HG03025 (cell line): ENCODE measurements at regions not wholly inside any gene's neighbourhood (a gene's known extent, or its start where the extent isn't known, plus 50 kb on each side); places are given as distances from the start of the nearest gene placed in this dataset.

Source experiments
- ATAC-seq: cut with Tn5 transposase; IDR thresholded peaks from one replicate; pipeline ENCODE4 v1.9.1; 2021; ENCODE audit warnings: mild to moderate bottlenecking, moderate library complexity; ENCODE audit not compliant: unreplicated experiment, low FRiP score

DNA sequence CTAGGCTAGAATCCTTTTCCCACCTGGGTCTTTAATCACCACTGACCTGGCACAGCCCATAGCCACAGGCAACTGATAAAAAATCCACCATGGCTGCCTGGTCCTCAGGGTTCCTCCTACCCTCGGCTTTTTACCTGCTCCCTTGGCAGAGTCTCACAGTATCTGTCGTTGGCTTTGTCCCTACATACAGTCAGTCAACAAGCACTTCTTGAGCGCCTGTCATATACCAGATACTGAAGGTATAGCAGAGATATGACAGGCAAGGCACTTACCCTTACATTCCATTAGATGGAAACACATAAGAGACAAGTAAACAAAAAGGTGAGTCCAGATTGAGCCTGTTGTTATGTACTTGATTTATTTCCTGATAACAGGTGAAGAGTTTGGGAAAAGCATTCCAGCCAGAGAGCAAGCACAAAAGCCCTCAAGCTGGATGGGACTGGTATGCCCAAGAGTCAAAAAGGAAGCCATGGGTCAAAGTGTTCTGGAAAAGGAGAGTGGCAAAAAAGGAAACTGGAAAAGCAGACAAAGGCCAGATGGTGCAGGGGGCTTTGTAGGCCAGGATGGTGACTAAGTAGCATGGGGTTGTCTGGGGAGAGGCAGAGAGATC is 247.0 kb downstream of the CHD9NB start:
- ATAC-seq, result no peak

DNA sequence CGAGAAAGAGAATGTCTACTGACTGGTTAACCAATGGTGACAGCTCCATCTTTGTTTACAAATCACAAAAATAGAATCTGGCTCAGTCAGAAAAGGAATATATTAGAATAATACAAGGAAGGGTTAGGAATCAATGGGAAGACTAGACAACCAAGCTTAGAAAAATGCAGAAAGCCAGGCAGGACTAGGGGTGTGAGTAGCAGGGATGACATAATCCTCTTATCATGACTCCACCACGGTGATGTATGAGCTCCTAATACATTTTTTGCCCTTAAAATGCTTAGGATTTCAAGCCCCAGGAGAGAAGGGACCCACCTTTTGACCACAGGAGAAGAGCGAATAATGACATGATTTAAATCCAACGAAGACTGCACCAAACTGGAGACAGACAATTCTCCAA is 252.3 kb downstream of the CHD9NB start:
- ATAC-seq, result no peak

DNA sequence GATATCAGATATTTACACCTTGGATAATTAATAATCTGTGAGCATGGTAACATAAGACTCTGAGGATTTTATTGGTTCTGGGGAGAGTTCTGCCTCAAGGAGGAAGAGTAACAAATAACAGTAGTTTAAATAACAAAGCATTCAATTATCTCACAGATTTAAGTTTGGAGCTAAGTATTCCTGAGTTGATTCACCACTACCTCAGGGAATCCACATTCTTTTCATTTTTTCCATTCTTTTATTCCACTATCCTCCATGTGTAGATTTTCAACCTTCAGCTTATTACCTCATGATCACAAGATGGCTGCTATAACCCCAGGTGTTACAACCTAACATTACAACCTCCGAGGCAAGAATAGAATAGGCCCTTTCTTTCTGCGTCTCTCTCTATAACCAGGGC is 252.2 kb upstream of the TOX3 start:
- ATAC-seq, result no peak

DNA sequence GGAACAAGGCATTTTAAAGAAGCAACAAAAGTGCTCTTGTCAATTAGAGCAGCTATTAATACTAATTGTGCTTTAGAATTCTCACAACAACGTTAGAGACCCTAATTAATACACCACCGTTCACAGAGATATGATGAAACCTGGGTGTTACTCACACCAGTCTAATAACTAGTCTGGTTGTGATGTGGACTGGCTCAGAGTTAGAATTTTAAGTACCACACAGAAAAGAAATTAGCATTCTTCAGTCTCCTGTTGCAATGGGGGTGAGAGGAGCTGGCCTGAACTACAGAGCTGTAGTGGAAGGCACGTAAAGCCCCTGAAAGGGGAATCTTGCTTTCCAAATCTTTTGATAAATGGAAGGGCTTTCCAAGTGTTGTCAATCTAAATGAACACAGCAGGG is 240.8 kb upstream of the TOX3 start:
- ATAC-seq, result no peak

DNA sequence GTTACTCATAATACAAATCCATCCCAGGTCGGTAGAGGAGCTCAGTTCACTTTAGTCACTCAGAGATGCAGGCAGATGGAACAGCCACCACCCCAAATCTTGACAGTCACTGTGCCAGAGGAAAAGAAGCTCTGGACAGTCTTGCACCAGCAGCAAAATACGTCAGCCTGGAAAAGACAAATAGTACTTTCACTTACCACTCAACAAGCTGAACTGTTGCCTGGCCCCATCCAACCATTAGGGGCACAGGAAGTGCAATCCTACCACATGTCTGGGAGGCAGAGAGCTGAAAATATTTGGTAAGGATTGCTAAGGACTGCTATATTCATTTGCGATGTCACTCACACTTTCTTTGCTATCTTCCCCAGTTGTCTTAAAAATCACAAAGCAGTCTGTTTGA is 239.1 kb upstream of the TOX3 start:
- no peak for ATAC-seq

DNA sequence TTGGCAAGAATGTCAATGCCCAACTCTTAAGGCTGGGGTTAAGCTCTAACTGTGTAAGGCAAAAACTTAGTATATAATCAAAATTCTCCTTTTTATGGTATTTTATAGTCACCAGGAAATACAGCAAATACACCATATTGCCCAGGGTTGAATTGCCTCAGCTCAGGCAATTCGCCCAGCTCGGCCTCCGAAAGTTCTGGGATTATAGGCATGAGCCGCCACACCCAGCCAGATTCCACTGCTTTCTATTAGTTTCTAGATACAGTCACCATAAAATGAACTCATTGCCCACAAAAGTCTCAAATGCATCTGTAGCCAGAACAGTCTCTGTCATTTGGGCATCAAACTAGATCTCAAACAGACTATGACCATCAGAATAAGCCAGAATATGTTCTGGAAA is 238.7 kb upstream of the TOX3 start:
- no peak for ATAC-seq

DNA sequence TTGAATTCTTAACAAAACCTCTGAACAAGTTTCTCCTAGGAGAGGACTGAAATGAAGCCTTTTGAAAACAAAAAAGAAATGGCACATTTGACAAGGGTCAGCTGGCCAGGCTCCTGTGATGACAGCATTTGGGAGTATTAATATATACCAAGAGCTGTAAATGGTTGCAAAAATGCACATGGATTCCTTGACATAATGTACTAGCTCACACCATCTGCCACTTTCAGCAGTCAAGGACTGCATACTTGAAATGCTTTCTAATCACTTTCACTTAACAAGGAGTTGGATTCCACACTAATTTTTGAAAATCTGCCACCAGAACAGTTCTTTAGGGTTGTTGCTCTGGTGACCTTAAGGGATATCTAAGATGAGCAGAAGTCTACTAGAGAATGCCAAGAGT is 236.7 kb upstream of the TOX3 start:
- no peak for ATAC-seq

DNA sequence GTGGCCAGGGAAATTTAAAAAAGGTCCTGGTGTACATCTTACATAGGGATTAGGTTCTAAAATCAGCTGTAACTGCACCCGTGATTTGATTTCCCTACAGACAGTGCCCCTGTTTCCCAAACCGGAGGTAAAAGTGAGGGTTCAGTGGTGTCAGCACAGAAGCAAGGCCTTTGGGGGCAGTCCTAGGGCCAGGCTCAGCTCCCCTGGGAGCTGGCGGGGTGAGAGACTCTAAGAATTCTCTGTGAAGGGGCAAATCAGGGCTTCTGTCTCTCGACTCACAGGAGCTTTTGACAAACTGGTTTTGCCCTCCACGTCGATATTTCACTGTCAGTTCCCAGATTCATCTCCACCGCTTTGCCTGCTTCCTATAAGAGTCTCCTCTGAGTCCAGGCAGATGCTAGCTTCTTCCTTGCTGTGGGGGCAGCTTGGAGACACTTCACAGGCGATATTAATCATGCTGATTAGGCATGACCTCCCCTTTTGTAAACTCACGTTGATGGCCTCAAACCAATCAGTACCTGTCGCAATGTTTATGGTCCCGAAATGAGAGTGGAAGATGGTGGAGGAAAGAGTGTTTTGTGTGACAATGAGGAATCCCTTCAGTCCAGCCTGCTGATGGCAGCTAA is 234.2 kb upstream of the TOX3 start:
- no peak for ATAC-seq

DNA sequence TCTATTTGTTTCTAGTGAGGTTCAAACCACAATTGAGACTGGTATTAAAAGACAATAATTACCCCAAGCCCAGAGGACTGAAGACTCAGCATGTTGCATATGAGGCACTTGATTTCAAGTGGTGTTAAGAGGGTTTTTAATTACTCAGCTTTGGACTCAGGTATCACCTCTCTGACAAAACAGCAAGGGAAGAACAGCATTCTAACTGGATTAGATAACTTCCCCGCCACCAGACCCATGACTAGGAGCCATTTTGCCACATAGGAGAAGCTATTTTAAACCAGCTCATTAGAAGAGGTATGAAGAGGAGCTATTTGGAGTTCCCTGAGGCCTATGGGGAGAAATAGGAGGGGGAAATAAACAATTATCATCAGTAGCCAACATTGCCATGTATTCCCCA is 226.1 kb upstream of the TOX3 start:
- no peak for ATAC-seq

DNA sequence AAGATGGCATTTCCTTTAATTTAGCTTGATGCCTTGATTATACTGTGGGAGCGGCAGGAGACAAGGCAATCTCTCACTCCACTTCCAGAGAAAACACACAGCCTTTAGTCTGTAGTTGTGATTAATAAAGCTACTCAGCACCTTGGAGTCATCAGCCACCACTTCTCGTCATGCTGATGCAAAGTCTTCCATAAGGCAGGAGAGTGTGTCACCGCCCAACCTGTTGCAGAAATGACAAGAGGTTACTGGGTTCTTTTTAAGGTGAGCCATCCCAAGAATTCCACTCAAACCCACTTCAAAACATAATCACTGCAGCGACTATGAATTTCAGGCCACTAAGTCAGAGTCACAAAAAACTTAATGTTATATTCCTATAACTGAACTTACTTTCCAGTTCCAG is 223.9 kb upstream of the TOX3 start:
- ATAC-seq, result no peak

DNA sequence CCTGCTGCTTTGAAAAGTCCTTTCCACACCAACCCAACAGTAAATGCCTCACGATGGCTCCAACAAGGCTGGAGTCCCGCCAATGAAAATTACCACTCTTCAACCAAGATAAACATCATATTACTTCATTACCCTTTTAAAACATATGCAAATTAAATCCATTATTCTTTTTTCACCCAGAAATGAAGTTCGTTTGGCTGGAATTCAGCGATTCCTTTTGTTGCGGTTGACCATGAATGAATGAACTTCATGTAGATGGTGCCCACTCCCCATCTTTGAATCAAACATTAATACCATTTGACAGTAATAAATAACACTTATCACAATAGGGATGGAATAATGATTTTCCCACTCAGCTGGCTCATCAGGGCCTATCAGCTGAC is 211.5 kb upstream of the TOX3 start:
- no peak for ATAC-seq

DNA sequence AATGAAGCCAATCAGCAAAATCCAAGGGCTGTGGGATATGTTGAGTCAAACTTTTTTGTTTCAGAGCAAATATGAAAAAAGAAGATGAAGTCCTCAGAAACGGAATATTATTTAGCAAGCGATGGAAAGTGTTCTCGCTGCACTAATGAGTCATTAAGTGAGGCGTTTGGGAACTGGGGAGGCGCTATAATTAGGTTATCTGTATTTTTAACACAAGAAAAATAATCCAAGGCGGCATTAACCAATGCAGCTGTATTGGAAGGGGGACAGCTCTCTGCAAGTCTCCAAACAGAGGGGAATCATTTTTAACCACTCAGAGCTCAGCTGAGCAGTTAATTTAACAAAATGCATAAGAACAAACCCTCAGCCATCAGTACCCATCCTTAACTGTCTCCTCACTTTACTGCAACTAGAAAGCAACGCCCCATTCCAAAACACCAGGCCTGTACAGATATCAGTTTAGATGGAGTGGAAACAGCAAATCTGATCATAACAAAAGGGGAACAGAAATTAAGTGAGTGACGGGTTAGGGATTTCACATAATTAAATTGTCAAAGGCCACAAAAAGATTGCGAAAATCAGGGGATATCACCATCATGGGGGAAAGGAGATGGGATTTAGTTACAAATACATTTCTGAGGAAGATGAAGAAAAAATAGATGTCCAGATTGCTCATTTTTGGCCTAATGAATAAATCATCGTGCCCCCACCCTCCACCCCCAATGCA is 211.0 kb upstream of the TOX3 start:
- no peak for ATAC-seq

DNA sequence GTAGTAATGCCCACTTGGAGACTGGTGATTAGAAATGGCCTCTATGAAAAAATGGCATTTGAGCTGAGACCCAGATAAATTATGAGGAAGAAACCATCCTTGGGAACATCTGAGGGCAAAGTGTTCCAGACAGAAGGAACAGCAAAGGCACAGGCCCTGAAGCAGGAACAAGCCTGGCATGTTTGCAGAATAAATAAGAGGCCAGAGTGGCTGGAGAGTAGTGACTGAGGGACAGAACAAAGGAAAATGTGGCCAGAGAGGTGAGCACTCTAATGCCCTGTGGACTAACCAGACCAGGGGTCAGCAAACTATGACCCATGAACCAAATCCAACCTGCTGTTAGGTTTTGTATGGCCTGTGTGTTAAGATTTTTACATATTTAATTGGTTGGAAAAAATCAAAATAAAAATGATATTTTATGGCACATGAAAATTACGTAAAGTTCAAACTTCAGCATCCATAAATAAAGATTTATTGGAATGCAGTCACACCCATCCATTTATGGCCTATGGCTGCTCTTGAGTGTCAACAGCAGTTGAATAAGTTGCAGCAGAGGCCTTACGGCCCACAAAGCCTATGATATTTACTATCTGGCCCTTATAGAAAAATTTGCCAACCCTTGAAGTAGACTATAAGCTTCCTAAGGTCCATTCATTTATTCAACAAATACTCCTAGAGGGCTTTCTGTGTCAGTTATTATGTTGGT is 210.0 kb upstream of the TOX3 start:
- no peak for ATAC-seq

DNA sequence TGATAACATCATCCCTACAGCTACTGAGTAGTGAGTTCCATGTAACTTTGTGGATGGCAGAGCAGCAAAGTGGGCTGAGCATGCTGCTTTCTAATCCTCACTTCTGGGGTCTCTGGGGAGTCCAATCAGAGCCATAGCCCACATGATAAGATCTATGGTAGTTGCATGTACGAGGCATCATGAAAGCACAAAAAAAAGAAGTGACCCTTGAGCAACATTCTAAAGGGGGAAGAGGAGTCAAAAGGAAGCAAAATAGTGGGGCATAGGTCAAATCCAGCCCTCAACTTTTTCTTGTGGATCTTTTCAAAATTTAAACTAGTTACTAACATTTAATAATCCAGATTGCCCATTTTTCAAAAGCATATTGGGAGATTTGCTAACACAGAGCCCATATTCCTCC is 208.5 kb upstream of the TOX3 start:
- ATAC-seq, result no peak

DNA sequence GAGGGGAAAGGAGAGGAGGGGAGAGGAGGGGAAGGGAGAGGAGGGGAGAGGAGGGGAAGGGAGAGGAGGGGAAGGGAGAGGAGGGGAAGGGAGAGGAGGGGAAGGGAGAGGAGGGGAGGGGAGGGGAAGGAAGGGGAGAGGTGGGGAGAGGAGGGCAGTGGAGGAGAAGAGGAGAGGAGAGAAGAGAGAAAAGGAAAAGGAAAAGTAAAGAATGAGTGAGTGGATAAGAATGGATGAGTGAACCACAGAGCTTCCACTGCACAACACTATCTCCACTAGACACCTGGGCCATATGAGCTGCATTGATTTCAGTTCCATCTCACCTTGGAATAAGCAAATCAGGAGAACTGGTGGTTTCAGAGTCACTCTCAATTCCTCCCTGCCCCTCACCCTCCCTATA is 204.1 kb upstream of the TOX3 start:
- ATAC-seq, result no peak

DNA sequence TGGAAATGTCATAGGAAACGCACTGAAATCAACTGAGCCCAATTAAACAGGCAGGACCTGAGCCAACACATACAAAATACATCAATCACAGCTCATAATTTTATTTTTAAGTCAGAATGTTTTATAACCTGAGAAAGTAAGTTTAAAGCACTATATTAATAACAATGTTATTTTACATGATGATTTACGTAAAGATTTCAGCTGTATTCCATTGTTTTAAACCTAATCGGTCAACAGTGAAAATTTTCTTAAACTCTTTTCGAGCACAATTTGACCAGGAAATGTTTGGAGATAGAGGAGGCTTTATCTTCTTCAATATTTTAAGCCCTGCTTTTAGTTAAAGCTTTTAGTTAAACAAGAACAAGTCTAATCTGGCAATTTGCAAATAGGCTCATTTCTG is 201.8 kb upstream of the TOX3 start:
- ATAC-seq, result no peak

DNA sequence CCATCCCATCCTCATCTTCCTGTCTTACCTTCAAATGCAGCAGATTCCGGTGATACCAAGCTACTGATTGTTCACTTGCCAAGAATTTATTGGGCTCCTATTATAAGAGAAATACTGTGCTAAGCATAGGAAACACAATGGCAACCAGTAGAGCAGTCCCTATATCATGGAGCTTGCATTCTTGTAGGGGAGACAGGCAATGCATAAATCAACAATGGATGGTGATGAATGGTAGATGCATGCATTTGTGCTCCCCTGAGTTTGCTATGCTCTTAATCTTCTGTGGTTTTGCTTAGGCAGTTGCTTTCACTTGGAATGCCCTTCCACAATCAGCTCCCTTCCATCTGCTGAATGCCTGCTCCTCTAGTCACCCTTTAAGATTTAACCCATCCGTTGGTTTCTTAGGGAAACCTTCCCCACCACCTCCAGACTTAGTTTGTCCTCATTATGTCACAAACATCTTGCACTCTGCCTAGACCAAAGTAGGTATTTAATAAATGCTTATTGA is 200.2 kb upstream of the TOX3 start:
- no peak for ATAC-seq

DNA sequence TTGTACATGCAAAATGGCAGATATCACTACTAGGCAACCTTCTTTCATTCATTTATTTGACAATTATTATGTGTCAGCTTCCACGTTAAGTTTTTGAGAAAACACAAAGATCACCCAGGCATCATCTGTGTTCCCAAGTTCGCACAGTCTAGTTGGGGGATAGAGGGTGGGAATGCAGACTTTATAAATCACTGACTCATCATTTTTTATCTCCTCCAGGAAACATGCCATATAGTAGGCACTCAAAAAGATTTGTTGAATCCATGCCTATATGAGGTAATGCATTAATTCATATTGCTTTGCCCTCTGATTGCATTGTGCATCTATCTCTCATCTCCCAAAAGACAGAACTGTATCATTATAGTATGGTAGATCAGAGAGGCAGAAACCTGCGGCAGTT is 196.8 kb upstream of the TOX3 start:
- no peak for ATAC-seq

DNA sequence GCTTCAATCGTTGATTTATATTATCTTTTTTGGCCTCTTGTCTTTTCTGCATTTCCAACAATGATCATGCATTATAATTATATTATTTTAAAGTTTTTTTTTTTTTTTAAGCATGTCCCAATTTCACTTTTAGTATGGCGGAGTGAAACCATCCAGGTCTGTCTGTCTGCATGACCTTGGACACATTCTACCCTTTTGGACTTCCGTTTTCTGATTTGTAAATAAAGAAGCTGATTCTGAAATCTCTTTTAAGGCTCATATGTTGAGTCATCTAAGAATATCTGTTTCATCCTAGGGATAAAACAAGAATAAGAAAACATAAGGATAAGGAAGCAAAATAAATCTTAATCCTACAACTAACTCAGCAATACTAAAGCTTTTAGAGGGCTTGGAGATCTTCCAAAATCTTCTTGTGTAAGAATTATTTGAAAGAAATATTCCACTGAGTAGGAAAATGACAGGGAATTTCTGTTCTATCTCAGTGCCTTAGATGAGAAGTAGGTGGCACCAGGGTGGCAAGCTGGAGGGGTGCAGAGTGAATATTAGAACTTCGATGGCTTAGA is 195.7 kb upstream of the TOX3 start:
- ATAC-seq, result no peak

DNA sequence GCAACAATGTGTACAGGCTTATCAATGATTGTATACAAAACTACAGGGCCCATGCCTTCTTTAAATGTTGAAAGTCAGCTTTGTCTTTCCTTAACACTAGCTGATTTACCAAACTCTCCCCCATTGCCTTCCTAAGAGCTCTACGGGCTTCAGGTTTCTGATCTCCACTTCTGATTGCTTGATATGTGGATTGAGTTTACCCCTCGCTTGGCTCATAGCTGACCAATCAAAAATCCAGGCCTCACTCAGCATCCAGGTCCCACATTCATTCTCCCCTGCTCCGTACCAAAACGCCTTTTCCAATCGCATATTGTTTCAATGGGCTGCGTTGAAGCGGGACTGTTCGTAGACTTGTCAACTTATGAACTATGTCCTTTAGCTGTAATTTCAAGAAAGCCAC is 195.1 kb upstream of the TOX3 start:
- ATAC-seq, result no peak

DNA sequence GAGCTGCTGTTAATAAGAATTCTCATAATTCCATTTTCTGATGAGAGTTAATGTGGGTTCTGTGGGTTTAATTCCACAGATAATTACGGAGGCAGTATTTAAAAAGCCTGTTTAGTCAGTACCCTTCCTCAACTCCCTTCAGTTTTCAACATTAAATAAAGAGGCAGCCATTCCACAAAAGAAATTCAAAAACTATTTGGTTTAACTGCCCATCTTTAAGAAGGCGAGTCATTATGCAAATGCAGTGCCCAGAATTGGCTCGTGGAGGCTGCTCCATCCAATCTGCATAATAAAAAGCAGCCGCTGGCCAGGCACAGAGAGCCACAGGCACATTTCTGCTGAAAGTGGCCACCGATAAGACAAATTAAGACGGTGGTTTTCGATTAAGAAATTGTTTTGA is 194.4 kb upstream of the TOX3 start:
- ATAC-seq, result no peak
